NCI-H345 treated with DMSO at 0.1 percent for 48 hours (cell line): ENCODE measurements at regions not wholly inside any gene's neighbourhood (a gene's known extent, or its start where the extent isn't known, plus 50 kb on each side); places are given as distances from the start of the nearest gene placed in this dataset.

Experiments
- DNase-seq: peaks from one replicate; lab custom pipeline; 2025; ENCODE audit not compliant: unreplicated experiment; lab: John Stamatoyannopoulos, UW

- DNase-seq, result no peak
Measured at GRCh38 chr1:106972074-106972473, 84.4 kb upstream of the PRMT6 start.

- no peak for DNase-seq
Measured at GRCh38 chr1:106975944-106976343, 80.5 kb upstream of the PRMT6 start.

GRCh38 chr1:106978477-106979322, 77.8 kb upstream of the PRMT6 start:
- DNase-seq, result no peak

- DNase-seq, result no peak
Measured at GRCh38 chr1:106979371-106979770, 77.1 kb upstream of the PRMT6 start.

DNA sequence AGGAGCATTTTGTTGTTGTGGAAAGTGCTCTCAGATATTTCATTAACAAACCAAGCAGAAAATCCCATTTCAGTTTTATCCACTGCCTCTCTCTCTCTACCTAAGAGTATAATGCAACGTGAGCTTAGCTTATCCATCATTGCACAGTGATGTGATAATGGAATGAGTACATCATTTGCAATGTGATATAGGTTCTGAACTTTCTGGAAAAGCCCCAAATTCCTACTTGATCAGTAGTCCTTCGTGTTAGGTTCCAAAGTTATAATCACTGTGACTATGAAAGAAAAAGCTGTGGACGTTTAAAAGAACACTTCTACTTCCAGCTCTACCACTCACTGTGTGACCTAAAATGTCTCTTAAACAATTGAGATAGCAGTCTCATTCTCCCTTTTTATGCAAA, 76.4 kb upstream of the PRMT6 start:
- DNase-seq, result no peak

DNA sequence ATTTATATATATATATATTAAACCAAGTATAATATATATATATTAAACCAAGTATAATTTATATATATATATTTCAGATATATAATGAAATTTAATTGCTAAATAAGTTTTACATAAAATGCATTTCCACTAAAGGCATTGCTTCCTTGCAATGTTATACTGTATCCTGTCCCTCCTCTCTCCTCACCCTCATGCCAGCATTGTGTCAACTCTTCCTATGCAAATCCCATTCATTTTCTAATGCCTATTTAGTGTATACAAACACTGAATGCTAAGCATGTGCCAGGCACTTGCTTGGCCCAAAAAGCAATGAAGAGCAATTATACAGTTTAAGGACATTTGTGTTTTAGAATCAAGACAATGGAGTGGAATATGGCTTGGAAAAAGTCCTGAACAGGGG, 71.7 kb upstream of the PRMT6 start:
- no peak for DNase-seq

- DNase-seq, result no peak
Measured at GRCh38 chr1:106986603-106987002, 69.9 kb upstream of the PRMT6 start.

- DNase-seq, result no peak
Measured at GRCh38 chr1:106995970-106996369, 60.5 kb upstream of the PRMT6 start.

- DNase-seq, result no peak
Measured at GRCh38 chr1:106998431-106999002, 58.0 kb upstream of the PRMT6 start.

GRCh38 chr1:107000902-107001301, 55.6 kb upstream of the PRMT6 start:
- no peak for DNase-seq

DNA sequence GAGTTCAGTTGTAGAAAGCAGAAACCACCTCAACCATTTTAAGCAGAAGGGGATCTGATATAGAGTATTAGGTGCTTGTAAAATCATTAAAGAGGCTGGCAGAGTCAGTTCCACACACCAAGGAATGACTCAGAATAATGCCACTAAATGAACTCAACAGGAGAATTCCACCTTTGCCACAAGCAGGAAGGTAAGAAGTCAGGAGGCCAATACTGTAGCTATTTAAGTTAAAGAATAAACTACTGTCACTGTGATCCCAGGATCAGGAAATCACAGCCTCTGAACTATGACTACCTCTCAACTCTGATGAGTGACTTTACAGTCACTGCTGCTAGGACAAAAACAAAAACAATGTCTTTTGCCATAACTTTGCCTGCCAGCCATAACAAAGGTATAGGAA, 52.5 kb upstream of the PRMT6 start:
- DNase-seq, result no peak

- DNase-seq, result no peak
Measured at GRCh38 chr1:107004421-107004820, 52.1 kb upstream of the PRMT6 start.
